ENCODE measurements at regions not wholly inside any gene's neighbourhood (a gene's known extent, or its start where the extent isn't known, plus 50 kb on each side); places are given as distances from the start of the nearest gene placed in this dataset.

DNA sequence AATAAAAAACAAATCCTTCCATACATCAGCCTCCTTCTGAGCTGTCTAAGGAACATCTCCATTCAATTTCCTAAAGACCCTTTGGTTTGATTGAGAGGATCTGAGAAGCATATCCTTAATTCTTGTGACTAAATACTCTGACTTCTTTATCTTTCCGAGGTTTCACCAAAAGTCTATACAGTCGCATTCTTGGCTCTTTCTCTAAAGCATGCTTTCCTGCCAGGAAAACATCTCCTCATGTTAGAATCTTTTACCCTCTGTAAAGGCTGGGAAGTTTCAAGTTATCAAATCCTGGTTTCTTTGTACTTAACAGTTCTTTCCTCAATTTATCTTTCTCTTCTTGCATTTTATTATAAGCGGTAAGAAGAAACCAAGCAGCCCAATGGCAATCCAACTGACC lies 630.4 kb downstream of the PTPRC start:
- no peak for ATAC-seq (ENCODE audit: insufficient read depth, low read depth)

DNA sequence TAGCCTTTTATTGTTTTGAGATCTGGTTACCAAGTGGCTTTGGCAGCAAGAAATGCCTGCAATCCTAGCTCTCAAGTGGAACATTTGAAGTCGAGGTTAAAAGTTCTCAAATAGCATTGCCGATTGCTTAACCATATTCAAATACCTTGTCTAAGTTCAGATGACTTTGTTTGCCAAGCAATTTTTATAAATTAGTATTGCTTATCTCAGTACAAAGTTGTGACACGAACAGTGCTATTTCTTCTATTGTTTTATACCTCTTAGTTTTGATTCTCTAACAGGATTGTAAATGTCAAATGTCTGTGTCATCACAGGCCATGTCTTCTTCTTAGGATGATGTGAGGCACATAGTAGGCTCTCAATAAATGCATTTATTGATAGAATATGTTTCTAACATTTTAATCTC lies 633.3 kb downstream of the PTPRC start:
- Histone ChIP-seq H3K27ac (ENCODE audit: low read length) (no peak overlapping the region), H3K4me3 (ENCODE audit: low read depth in 1 of 2, low read length in 2 of 2) (no peak overlapping the region), H3K4me2 (ENCODE audit: insufficient read depth, low read length) (no peak overlapping the region), H3K9me3 (ENCODE audit: insufficient read depth, low read length, severe bottlenecking) (no peaks in the 10 kb centered on the region), H3K27me3 (ENCODE audit: insufficient read depth, low read length, poor library complexity) (no peaks in the 10 kb centered on the region), H3K9ac (ENCODE audit: low read depth, low read length) (no peak overlapping the region), H3K4me1 (ENCODE audit: insufficient read depth, low read length) (no peaks in the 10 kb centered on the region), H4K20me1 (ENCODE audit: insufficient read depth, low read length) (no peaks in the 10 kb centered on the region), H3K79me2 (ENCODE audit: insufficient read depth, low read length) (no peaks in the 10 kb centered on the region), H3K36me3 (ENCODE audit: insufficient read depth, low read length) (no peaks in the 10 kb centered on the region), H2AFZ (ENCODE audit: low read depth, low read length) (no peak overlapping the region)
- TF ChIP-seq EZH2 (IDR thresholded peaks at IDR 0.05; ENCODE audit: borderline replicate concordance, low read depth, low read length, severe bottlenecking) = no peak
- TF ChIP-seq, protein P1, sequence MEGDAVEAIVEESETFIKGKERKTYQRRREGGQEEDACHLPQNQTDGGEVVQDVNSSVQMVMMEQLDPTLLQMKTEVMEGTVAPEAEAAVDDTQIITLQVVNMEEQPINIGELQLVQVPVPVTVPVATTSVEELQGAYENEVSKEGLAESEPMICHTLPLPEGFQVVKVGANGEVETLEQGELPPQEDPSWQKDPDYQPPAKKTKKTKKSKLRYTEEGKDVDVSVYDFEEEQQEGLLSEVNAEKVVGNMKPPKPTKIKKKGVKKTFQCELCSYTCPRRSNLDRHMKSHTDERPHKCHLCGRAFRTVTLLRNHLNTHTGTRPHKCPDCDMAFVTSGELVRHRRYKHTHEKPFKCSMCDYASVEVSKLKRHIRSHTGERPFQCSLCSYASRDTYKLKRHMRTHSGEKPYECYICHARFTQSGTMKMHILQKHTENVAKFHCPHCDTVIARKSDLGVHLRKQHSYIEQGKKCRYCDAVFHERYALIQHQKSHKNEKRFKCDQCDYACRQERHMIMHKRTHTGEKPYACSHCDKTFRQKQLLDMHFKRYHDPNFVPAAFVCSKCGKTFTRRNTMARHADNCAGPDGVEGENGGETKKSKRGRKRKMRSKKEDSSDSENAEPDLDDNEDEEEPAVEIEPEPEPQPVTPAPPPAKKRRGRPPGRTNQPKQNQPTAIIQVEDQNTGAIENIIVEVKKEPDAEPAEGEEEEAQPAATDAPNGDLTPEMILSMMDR (IDR thresholded peaks at IDR 0.05; ENCODE audit: borderline replicate concordance, extremely low read depth, low read length, poor library complexity, severe bottlenecking) = no peak
- ATAC-seq (ENCODE audit: insufficient read depth, low read depth) (no peak), DNase-seq (no peak)

More for the DNA sequence above, 630.4 kb downstream of the PTPRC start:
- H3K4me3 ChIP-seq (ENCODE audit: low read depth in 1 of 2, low read length in 2 of 2) = no peak overlapping the region
- H4K20me1 ChIP-seq (ENCODE audit: insufficient read depth, low read length) = no peaks in the 10 kb centered on the region
- no peak overlapping the region for H2AFZ ChIP-seq (ENCODE audit: low read depth, low read length)
- no peak overlapping the region for H3K4me2 ChIP-seq (ENCODE audit: insufficient read depth, low read length)
- H3K36me3 ChIP-seq (ENCODE audit: insufficient read depth, low read length) = no peaks in the 10 kb centered on the region
- no peak overlapping the region for H3K9ac ChIP-seq (ENCODE audit: low read depth, low read length)
- H3K79me2 ChIP-seq (ENCODE audit: insufficient read depth, low read length) = no peaks in the 10 kb centered on the region
- no peaks in the 10 kb centered on the region for H3K9me3 ChIP-seq (ENCODE audit: insufficient read depth, low read length, severe bottlenecking)
- TF ChIP-seq, protein P1 (IDR thresholded peaks at IDR 0.05; ENCODE audit: borderline replicate concordance, extremely low read depth, low read length, poor library complexity, severe bottlenecking) = no peak
- no peak for TF ChIP-seq EZH2 (IDR thresholded peaks at IDR 0.05; ENCODE audit: borderline replicate concordance, low read depth, low read length, severe bottlenecking)
- H3K27ac ChIP-seq (ENCODE audit: low read length) = no peak overlapping the region
- no peaks in the 10 kb centered on the region for H3K4me1 ChIP-seq (ENCODE audit: insufficient read depth, low read length)
- no peak for DNase-seq
- no peaks in the 10 kb centered on the region for H3K27me3 ChIP-seq (ENCODE audit: insufficient read depth, low read length, poor library complexity)

DNA sequence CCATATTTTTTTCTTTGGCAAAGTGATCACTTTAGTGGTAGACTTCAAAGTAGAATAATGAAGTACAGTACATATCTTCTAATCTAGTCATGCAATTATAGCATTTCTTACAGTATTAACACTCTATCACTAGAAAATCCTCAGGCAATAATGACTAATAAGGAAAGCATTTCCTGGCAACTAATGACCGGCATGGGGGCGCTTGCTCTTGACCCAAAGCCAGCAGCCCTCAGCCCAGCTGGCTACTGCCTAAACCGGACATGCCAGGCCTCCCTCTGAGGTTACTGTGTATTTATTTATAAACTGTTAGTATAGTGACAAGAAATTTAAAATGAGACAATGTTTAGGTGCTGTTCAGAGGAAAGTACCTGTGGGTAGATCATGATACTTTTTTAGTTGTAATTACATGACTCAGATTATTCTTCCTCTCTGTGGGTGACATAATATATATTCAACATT lies 633.8 kb downstream of the PTPRC start:
- Histone ChIP-seq H3K9me3 (ENCODE audit: insufficient read depth, low read length, severe bottlenecking) (no peaks in the 10 kb centered on the region), H3K4me1 (ENCODE audit: insufficient read depth, low read length) (no peaks in the 10 kb centered on the region), H4K20me1 (ENCODE audit: insufficient read depth, low read length) (no peaks in the 10 kb centered on the region), H3K27ac (ENCODE audit: low read length) (no peak overlapping the region), H3K9ac (ENCODE audit: low read depth, low read length) (no peak overlapping the region), H3K4me2 (ENCODE audit: insufficient read depth, low read length) (no peak overlapping the region), H3K79me2 (ENCODE audit: insufficient read depth, low read length) (no peaks in the 10 kb centered on the region), H3K27me3 (ENCODE audit: insufficient read depth, low read length, poor library complexity) (no peaks in the 10 kb centered on the region), H3K4me3 (ENCODE audit: low read depth in 1 of 2, low read length in 2 of 2) (no peak overlapping the region), H3K36me3 (ENCODE audit: insufficient read depth, low read length) (no peaks in the 10 kb centered on the region), H2AFZ (ENCODE audit: low read depth, low read length) (no peak overlapping the region)
- ATAC-seq (ENCODE audit: insufficient read depth, low read depth) (no peak), DNase-seq (no peak)
- no peak for TF ChIP-seq EZH2 (IDR thresholded peaks at IDR 0.05; ENCODE audit: borderline replicate concordance, low read depth, low read length, severe bottlenecking)
- TF ChIP-seq, protein P1 (IDR thresholded peaks at IDR 0.05; ENCODE audit: borderline replicate concordance, extremely low read depth, low read length, poor library complexity, severe bottlenecking) = no peak

Data from DND-41 (cell line).